ENCODE measurements at regions not wholly inside any gene's neighbourhood (a gene's known extent, or its start where the extent isn't known, plus 50 kb on each side); places are given as distances from the start of the nearest gene placed in this dataset.

DNA sequence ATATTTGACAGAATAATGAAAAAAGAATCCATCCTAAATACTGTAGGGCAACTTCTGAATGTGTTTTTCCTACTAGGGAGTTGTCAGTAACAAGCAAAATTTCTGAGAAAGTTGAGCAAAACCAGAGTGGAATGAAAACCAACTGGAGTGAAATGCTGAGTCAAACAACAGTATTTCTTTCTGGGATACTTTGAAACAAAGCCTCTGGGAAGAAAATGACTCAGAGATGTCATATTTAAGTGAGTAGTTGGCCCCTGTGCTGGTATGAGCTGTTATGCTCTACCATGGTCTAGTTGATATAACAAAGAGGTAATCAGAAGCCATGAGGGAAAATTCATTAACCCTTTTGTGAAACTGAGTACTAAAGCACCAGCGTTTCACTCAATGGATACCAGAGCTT is 372.1 kb upstream of the C9orf72 start:
- no peaks in the 10 kb centered on the region for H3K27me3 Mint-ChIP-seq (ENCODE audit: low read depth)

DNA sequence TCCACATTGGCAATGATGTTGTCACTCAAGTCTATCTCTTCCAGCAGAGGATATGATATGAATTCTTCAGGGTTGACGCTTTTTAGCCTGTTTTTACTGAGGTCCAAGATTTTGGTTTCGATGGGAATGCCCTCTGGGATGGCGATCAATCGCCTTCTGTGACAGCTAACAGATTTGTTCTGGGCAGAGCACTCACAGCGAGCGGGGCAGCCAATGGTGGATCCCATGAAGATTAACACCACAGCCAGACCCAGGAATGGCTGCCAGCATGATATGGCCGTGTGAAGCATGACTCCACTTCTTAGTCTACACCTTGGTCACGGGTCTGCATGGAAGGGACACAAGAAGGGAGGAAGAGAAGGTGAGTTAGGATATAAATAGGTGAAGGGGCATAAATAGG is 377.1 kb upstream of the C9orf72 start:
- TF ChIP-seq, protein P1, sequence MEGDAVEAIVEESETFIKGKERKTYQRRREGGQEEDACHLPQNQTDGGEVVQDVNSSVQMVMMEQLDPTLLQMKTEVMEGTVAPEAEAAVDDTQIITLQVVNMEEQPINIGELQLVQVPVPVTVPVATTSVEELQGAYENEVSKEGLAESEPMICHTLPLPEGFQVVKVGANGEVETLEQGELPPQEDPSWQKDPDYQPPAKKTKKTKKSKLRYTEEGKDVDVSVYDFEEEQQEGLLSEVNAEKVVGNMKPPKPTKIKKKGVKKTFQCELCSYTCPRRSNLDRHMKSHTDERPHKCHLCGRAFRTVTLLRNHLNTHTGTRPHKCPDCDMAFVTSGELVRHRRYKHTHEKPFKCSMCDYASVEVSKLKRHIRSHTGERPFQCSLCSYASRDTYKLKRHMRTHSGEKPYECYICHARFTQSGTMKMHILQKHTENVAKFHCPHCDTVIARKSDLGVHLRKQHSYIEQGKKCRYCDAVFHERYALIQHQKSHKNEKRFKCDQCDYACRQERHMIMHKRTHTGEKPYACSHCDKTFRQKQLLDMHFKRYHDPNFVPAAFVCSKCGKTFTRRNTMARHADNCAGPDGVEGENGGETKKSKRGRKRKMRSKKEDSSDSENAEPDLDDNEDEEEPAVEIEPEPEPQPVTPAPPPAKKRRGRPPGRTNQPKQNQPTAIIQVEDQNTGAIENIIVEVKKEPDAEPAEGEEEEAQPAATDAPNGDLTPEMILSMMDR (IDR thresholded peaks at IDR 0.05; ENCODE audit: unreplicated experiment in 3 of 3), result no peak
- no peaks in the 10 kb centered on the region for H3K36me3 Mint-ChIP-seq (ENCODE audit: low read depth)
- H3K27me3 Mint-ChIP-seq (ENCODE audit: low read depth), result no peaks in the 10 kb centered on the region
- H3K9me3 Mint-ChIP-seq, result no peaks in the 10 kb centered on the region
- no peak overlapping the region for H3K27ac Mint-ChIP-seq
- H3K4me1 Mint-ChIP-seq, result no peaks in the 10 kb centered on the region
- no peak overlapping the region for H3K4me3 Mint-ChIP-seq

More for the DNA sequence above, 372.1 kb upstream of the C9orf72 start:
- Mint-ChIP-seq H3K4me1 (peaks cover 8% of the 10 kb centered on the region), H3K9me3 (no peaks in the 10 kb centered on the region), H3K4me3 (no peak overlapping the region), H3K36me3 (ENCODE audit: low read depth) (no peaks in the 10 kb centered on the region), H3K27ac (no peak overlapping the region)
- TF ChIP-seq, protein P1 (IDR thresholded peaks at IDR 0.05; ENCODE audit: unreplicated experiment in 3 of 3), result no peak

DNA sequence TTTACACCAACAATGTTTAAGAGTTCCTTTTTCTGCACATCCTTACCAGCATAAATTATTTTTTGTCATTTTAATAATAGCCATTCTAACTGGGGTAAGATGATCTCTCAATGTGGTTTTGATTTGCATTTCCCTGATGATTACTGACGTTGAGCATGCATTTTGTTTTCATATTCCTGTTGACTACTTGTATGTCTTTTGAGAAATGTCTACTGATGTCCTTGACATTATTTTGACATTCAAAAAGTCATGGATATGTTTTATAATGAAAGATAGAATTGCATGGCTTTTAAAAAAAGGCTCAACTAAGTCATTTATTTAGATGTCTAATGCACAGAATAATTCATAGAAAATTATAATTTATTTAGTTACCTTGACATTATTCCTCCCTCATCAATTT is 381.6 kb upstream of the C9orf72 start:
- H3K4me1 Mint-ChIP-seq, result no peaks in the 10 kb centered on the region
- no peaks in the 10 kb centered on the region for H3K36me3 Mint-ChIP-seq (ENCODE audit: low read depth)
- no peaks in the 10 kb centered on the region for H3K27me3 Mint-ChIP-seq (ENCODE audit: low read depth)
- TF ChIP-seq, protein P1 (IDR thresholded peaks at IDR 0.05; ENCODE audit: unreplicated experiment in 3 of 3), result no peak
- no peak overlapping the region for H3K27ac Mint-ChIP-seq
- no peak overlapping the region for H3K4me3 Mint-ChIP-seq
- no peaks in the 10 kb centered on the region for H3K9me3 Mint-ChIP-seq

- H3K9me3 Mint-ChIP-seq, result no peaks in the 10 kb centered on the region
- TF ChIP-seq, protein P1 (IDR thresholded peaks at IDR 0.05; ENCODE audit: unreplicated experiment in 3 of 3), result no peak
- H3K4me1 Mint-ChIP-seq, result peaks cover 9% of the 10 kb centered on the region
- H3K36me3 Mint-ChIP-seq (ENCODE audit: low read depth), result no peaks in the 10 kb centered on the region
- H3K27ac Mint-ChIP-seq, result no peak overlapping the region
- H3K27me3 Mint-ChIP-seq (ENCODE audit: low read depth), result no peaks in the 10 kb centered on the region
- H3K4me3 Mint-ChIP-seq, result no peak overlapping the region
Measured at GRCh38 chr9:27963836-27964235, 390.6 kb upstream of the C9orf72 start.

GRCh38 chr9:27967210-27967609 is 393.9 kb upstream of the C9orf72 start:
- no peaks in the 10 kb centered on the region for H3K9me3 Mint-ChIP-seq
- no peaks in the 10 kb centered on the region for H3K27me3 Mint-ChIP-seq (ENCODE audit: low read depth)
- no peaks in the 10 kb centered on the region for H3K36me3 Mint-ChIP-seq (ENCODE audit: low read depth)
- TF ChIP-seq, protein P1 (IDR thresholded peaks at IDR 0.05; ENCODE audit: unreplicated experiment in 3 of 3), result no peak
- no peak overlapping the region for H3K27ac Mint-ChIP-seq
- peaks cover 9% of the 10 kb centered on the region for H3K4me1 Mint-ChIP-seq
- no peak overlapping the region for H3K4me3 Mint-ChIP-seq

GRCh38 chr9:27977931-27978330 is 404.6 kb upstream of the C9orf72 start:
- Mint-ChIP-seq H3K27me3 (ENCODE audit: low read depth) (no peaks in the 10 kb centered on the region), H3K4me1 (peaks cover 13% of the 10 kb centered on the region)

More at GRCh38 chr9:27977931-27978330, 404.6 kb upstream of the C9orf72 start:
- Mint-ChIP-seq H3K27ac (peak overlapping the region in 2 of 3 experiments; percentile 9 to 17), H3K4me3 (no peak overlapping the region), H3K36me3 (ENCODE audit: low read depth) (no peaks in the 10 kb centered on the region), H3K9me3 (no peaks in the 10 kb centered on the region)
- TF ChIP-seq, protein P1 (IDR thresholded peaks at IDR 0.05; ENCODE audit: unreplicated experiment in 3 of 3), result no peak
